GM19238 (cell line): ENCODE measurements at regions not wholly inside any gene's neighbourhood (a gene's known extent, or its start where the extent isn't known, plus 50 kb on each side); places are given as distances from the start of the nearest gene placed in this dataset.
"Not testable (repeated sequence)": the region's sequence is repeated elsewhere in the genome, so short reads cannot be mapped to it uniquely, and the experiment has no call there.

ENCODE experiments used
- DNase-seq: peaks from one replicate; pipeline ENCODE4 v3.0.0; 2011; ENCODE audit warnings: low spot score; ENCODE audit not compliant: insufficient read length

- no peak for DNase-seq
These were observed 487.2 kb upstream of the ST8SIA4 start for GRCh38 chr5:101390151-101390908.

GRCh38 chr5:101385276-101385675 lies 482.2 kb upstream of the ST8SIA4 start:
- DNase-seq, result no peak

- DNase-seq, result no peak
These were observed 467.1 kb upstream of the ST8SIA4 start for GRCh38 chr5:101370181-101370580.

DNA sequence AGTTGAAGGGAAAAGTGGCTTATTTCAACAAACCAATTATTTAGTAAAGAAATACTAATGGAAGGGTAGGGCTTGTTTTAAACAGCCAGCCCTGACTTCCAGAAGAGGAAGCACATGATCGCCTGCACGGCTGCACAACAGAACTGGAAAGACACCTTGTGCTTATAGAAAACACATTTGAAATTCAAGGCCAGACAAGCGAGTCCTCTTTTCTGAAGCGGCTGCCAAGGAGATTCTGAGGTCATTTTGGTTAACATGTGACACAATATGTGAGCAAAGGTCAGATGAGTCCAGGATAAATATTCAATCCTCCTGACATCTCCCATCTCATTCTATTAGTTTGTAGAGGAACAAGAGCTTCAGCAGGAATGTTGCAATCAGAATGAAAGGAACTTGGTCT lies 461.4 kb upstream of the ST8SIA4 start:
- no peak for DNase-seq

DNA sequence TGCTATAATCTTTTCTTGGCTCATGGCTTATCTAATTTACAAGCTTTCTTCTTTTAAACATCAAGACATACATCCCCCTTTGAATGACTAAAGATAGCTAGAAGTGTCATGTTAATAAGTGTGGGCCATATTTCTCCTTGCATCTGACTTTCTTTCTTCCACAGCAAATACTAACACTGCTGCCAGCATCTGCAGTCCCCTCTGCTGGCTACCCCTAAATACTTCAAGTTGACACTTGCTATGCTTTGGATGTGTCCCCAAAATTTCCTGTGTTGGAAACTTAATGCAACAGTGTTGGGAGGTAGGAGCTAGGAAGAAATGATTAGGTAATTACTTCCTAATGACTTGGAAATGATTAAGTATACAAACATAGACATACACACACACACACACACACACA lies 459.0 kb upstream of the ST8SIA4 start:
- no peak for DNase-seq

- no peak for DNase-seq
These were observed 443.8 kb upstream of the ST8SIA4 start for GRCh38 chr5:101346906-101347305.

DNA sequence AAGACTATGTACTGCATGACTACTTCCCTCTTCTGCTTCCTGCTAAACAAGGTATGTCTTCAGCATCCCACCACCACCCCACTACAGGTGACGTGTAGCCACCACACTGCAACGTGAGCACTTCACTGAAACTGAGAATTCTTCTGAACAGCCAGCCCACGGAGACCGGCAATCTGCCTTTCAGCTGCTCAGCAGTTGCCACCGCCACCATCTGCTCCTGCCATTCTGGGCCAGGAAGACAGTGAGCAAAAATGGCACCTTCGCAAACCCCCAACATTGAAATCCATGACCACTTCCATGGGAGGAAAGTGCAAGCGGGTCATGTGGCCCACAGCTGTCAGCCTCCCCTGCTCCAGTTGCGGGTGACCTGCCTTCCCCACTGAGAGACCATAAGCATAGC lies 443.4 kb upstream of the ST8SIA4 start:
- DNase-seq, result no peak

GRCh38 chr5:101338226-101338625 lies 435.1 kb upstream of the ST8SIA4 start:
- DNase-seq, result no peak

DNA sequence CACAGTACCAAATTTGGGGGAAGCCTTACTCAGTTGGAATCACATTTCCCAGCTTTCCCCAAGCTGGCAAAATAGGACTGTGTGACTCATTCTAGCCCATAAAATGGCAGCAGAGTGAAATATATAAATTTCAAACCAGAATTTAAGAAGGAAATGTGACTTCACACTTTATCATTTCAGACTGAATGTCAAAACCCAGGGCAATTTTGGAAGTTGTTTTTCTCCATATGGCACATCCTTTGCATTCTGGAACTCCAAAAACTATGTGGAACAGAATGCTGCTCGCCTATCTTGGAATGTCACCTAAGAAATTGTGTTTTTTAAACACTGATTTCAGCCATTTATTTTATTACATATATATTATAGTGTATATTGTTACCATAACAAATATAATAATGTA lies 424.7 kb upstream of the ST8SIA4 start:
- no peak for DNase-seq

- no peak for DNase-seq
These were observed 423.7 kb upstream of the ST8SIA4 start for GRCh38 chr5:101326766-101327165.

DNA sequence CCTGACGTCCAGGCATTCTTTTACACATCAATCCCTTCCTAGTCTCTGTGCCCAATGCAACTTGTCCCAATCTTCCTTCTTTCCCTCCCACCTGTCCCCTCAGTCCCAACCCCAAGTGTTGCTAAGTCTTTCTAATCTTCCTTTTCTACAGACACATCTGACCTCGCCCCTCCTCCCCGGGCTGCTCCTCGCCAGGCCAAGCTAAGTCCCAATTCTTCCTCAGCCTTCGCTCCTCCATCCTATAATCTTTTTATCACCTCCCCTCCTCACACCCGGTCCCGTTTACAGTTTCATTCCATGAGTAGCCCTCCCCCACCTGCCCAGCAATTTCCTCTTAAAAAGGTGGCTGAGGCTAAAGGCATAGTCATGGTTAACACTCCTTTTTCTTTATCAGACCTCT lies 413.3 kb upstream of the ST8SIA4 start:
- not testable (repeated sequence) for DNase-seq

DNA sequence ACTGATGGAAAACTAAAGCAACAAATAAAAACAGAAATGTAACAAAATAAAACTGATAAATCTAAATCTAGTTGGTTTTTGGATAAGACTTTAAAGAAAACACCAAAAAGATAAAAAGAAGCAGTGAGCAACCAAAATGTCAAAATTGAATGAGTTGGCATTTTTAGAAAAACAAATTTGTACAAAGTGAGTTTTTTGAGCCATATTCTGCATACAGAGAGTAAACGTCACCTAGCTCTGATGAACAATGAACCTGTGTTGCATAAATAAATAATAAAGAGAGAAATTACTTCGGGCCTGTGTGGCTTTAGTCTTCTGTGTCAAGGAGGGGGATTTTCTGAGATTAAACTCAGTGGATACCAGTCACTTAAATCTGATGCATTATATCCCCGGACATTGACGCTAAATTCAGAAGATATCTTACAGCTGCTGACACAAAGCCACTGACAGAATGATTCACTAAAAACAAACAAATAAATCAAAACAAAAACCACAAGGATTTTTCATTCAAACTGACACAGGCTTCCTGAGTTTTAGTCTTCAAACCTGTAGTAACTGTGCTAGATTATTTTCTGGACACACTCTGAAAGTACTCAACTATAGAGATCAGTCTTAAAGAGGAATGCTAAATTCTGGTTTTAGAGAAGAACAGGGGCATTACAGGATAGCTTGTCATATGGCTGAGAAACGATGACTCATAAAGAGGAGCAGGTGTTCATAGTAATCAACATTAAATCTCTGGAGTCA lies 403.5 kb upstream of the ST8SIA4 start:
- DNase-seq, result no peak

DNA sequence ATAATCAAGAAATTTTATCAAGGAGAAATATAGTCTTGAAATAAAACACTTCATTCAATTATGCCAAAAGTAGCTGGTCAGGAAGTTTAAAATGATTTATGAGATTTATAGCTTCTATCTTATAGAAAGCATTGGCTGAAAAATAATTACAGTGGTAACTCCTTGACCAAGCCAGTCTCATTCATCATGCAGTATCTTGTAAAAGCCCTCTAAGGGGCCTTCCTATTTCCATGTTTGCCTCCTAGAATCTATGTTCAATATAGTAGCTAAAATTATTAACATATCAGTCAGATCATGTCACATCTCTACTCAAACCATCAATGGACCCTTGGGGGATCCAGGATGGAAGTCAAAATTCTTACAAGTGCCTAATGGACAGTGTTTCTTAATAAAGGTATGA lies 393.4 kb upstream of the ST8SIA4 start:
- no peak for DNase-seq

DNA sequence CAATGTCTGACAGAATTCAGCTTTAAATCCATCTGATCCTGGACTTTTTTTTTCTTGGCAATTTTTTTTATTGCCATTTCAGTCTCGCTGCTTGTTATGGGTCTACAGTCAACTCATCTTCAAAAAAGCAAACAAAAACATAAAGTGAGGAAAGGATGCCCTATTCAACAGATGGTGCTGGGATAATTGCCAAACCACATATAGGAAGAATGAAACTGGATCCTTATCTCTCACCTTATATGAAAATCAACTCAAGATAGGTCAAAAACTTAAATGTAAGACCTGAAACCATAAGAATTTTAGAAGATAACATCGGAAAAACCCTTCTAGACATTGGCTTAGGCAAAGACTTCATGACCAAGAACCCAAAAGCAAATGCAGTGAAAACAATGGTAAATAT lies 389.1 kb upstream of the ST8SIA4 start:
- DNase-seq, result no peak

- DNase-seq, result not testable (repeated sequence)
These were observed 387.7 kb upstream of the ST8SIA4 start for GRCh38 chr5:101290761-101291160.

DNA sequence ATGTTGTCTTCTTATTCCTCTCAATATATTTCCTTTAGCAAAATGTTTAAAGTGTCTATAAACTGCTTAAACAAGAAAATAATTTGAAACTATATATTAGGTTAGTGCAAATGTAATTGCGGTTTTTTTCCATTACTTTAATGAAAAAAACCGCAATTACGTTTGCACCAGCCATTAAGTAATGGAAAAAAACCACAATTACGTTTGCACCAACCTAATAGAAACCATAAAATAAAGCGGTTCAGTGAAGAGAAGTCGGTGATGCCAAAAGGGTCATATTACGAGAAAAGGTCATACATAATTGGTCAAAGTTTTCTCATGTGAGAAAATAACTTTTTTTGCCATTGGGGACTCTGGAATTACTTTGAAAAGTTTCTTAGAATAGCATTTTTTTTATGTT lies 385.6 kb upstream of the ST8SIA4 start:
- no peak for DNase-seq

GRCh38 chr5:101284736-101285375 lies 381.8 kb upstream of the ST8SIA4 start:
- DNase-seq, result no peak

DNA sequence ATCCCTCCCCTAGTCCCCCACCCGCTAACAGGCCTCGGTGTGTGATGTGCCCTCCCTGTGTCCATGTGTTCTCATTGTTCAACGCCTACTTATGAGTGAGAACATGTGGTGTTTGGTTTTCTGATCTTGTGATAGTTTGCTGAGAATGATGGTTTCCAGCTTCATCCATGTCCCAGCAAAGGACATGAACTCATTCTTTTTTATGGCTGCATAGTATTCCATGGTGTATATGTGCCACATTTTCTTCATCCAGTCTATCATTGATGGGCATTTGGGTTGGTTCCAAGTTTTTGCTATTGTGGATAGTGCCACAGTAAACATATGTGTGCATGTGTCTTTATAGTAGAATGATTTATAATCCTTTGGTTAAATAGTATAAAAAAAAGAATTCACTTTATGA lies 380.9 kb upstream of the ST8SIA4 start:
- DNase-seq, result not testable (repeated sequence)

DNA sequence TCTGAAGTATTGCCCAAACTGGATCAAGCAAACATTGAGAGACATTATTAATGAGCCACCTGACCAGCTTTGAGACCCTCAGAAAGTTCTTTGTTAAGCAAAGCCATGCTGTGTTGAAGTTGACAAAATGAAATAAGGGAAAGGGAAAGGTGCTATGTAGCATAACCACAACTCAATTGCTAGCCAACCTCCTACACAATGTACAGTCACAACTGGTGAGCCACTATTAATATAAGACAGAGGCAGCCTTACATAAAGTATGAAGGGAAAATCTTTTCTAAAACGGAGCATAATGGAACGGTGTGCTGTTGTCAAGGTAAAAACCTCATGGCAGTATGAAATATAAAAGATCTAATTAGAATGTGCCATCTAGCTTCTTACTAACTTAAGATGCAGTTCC lies 375.8 kb upstream of the ST8SIA4 start:
- DNase-seq, result no peak

- no peak for DNase-seq
These were observed 375.1 kb upstream of the ST8SIA4 start for GRCh38 chr5:101278011-101278687.

DNA sequence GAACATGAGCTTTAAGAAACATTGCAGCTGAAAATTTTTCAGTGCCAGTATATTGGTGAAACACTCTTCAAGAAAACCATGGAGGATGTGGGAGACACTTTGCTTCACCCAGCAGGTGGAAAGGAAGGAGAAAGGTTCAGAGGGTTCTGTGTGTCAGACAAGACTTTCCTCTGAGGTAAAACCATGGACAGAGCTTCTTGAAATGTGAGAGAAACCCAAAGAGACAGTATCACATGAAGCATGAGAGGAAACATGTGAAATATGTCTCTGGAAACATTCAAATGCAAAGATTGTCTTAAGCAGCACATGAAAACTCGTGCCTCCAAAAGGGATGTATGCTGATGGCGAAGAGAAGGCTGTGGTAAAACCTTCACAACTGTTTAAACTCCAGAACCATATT lies 368.9 kb upstream of the ST8SIA4 start:
- DNase-seq, result no peak

GRCh38 chr5:101271416-101271815 lies 368.3 kb upstream of the ST8SIA4 start:
- DNase-seq, result no peak
